ENCODE measurements at regions not wholly inside any gene's neighbourhood (a gene's known extent, or its start where the extent isn't known, plus 50 kb on each side); places are given as distances from the start of the nearest gene placed in this dataset.

DNA sequence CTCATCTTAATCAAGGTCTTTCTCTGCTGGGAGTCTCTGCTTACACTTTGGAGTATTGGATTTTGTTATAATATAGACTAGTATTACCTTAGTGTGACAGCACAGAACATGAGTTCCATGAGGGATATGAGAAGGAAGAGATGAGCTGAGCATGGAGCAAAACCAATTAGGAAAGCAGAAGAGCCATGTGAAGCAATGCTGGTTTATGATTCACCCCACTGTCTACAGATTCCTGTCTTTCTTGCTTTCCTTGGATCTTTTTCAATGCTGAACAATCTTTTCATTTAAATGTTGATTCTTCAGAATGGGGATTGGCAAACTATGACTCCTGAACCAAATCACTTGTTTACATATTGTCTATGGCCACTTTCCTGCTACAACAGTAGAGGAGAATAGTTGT, 70.4 kb upstream of the KITLG start:
- H4K91ac ChIP-seq (ENCODE audit: low read depth, low read length, poor library complexity), result no peak overlapping the region

DNA sequence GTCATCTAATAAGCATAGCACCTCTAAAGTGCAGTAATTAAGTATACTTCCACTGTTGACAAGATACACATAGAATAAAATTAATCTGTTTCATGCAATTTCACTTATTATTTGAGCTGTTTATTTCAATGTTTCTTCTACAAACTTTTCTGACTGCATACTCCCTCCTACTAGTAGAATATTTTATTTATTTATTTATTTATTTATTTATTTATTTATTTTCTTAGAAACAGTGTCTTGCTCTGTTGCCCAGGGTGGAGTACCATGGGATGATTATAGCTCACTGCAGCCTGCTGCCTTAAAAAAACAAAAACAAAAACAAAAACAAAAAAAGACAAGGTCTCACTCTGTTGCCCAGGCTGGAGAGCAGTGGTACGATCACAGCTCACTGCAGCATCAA, 68.4 kb upstream of the KITLG start:
- Histone ChIP-seq H3K36me3 (replicated peaks in 1 of 2; ENCODE audit: control insufficient read depth in 2 of 2, insufficient read depth in 2 of 2, low read length in 2 of 2) (no peaks in the 10 kb centered on the region), H3K4me1 (ENCODE audit: control insufficient read depth in 2 of 2, insufficient read depth in 1 of 2, low read depth in 1 of 2, low read length in 2 of 2) (no peaks in the 10 kb centered on the region), H3K27ac (replicated peaks; ENCODE audit: low read length) (no peak overlapping the region), H3K23ac (ENCODE audit: low read depth, low read length, poor library complexity) (no peak overlapping the region), H3K4me3 (ENCODE audit: low read length in 2 of 2) (no peak overlapping the region), H2BK5ac (ENCODE audit: low read length) (no peak overlapping the region), H4K8ac (ENCODE audit: low read depth, low read length) (no peak overlapping the region), H3K14ac (ENCODE audit: low read length) (no peak overlapping the region), H3K4me2 (ENCODE audit: insufficient read depth, low read length, poor library complexity, severe bottlenecking) (no peak overlapping the region), H3K27me3 (ENCODE audit: control insufficient read depth in 3 of 3, insufficient read depth in 3 of 3, low read depth in 1 of 3, low read length in 3 of 3) (no peaks in the 10 kb centered on the region), H3K9me3 (replicated peaks in 1 of 2; ENCODE audit: control insufficient read depth in 2 of 2, insufficient read depth in 1 of 2, low read depth in 1 of 2, low read length in 2 of 2) (no peaks in the 10 kb centered on the region), H4K91ac (ENCODE audit: low read depth, low read length, poor library complexity) (no peak overlapping the region), H3K4ac (ENCODE audit: low read length) (no peak overlapping the region), H2BK12ac (ENCODE audit: low read length) (no peak overlapping the region), H3K18ac (ENCODE audit: low read length) (no peak overlapping the region), H2BK120ac (ENCODE audit: low read depth, low read length) (no peak overlapping the region), H2AFZ (ENCODE audit: low read length) (no peak overlapping the region), H2BK15ac (ENCODE audit: low read length) (no peak overlapping the region), H3K9ac (ENCODE audit: low read depth, low read length, poor library complexity) (no peak overlapping the region), H3K79me1 (ENCODE audit: low read depth, low read length) (no peaks in the 10 kb centered on the region), H2AK5ac (ENCODE audit: low read depth, low read length) (no peak overlapping the region)
- no CpG with 5 or more reads among the region's 1 CpG for WGBS, 2 donors (ENCODE audit: extremely low coverage in 2 of 2, insufficient read length in 2 of 2, insufficient replicate concordance in 1 of 2)
- DNase-seq (ENCODE audit: low spot score), result no peak

More for the DNA sequence above, 70.4 kb upstream of the KITLG start:
- no peaks in the 10 kb centered on the region for H3K79me1 ChIP-seq (ENCODE audit: low read depth, low read length)
- H2BK12ac ChIP-seq (ENCODE audit: low read length), result no peak overlapping the region
- H3K4me1 ChIP-seq (ENCODE audit: control insufficient read depth in 2 of 2, insufficient read depth in 1 of 2, low read depth in 1 of 2, low read length in 2 of 2), result no peaks in the 10 kb centered on the region
- no peak overlapping the region for H3K9ac ChIP-seq (ENCODE audit: low read depth, low read length, poor library complexity)
- H3K4me2 ChIP-seq (ENCODE audit: insufficient read depth, low read length, poor library complexity, severe bottlenecking), result no peak overlapping the region
- no peak overlapping the region for H2BK120ac ChIP-seq (ENCODE audit: low read depth, low read length)
- H3K23ac ChIP-seq (ENCODE audit: low read depth, low read length, poor library complexity), result no peak overlapping the region
- no peak overlapping the region for H3K14ac ChIP-seq (ENCODE audit: low read length)
- H3K18ac ChIP-seq (ENCODE audit: low read length), result no peak overlapping the region
- H3K36me3 ChIP-seq (replicated peaks in 1 of 2; ENCODE audit: control insufficient read depth in 2 of 2, insufficient read depth in 2 of 2, low read length in 2 of 2), result no peaks in the 10 kb centered on the region
- DNase-seq (ENCODE audit: low spot score), result no peak
- no peak overlapping the region for H2AFZ ChIP-seq (ENCODE audit: low read length)
- H3K9me3 ChIP-seq (replicated peaks in 1 of 2; ENCODE audit: control insufficient read depth in 2 of 2, insufficient read depth in 1 of 2, low read depth in 1 of 2, low read length in 2 of 2), result no peaks in the 10 kb centered on the region
- no peak overlapping the region for H3K27ac ChIP-seq (replicated peaks; ENCODE audit: low read length)
- H2BK15ac ChIP-seq (ENCODE audit: low read length), result no peak overlapping the region
- H3K4me3 ChIP-seq (ENCODE audit: low read length in 2 of 2), result no peak overlapping the region
- no peak overlapping the region for H4K8ac ChIP-seq (ENCODE audit: low read depth, low read length)
- H3K27me3 ChIP-seq (ENCODE audit: control insufficient read depth in 3 of 3, insufficient read depth in 3 of 3, low read depth in 1 of 3, low read length in 3 of 3), result no peaks in the 10 kb centered on the region
- no peak overlapping the region for H3K4ac ChIP-seq (ENCODE audit: low read length)
- H2BK5ac ChIP-seq (ENCODE audit: low read length), result no peak overlapping the region
- no peak overlapping the region for H2AK5ac ChIP-seq (ENCODE audit: low read depth, low read length)

DNA sequence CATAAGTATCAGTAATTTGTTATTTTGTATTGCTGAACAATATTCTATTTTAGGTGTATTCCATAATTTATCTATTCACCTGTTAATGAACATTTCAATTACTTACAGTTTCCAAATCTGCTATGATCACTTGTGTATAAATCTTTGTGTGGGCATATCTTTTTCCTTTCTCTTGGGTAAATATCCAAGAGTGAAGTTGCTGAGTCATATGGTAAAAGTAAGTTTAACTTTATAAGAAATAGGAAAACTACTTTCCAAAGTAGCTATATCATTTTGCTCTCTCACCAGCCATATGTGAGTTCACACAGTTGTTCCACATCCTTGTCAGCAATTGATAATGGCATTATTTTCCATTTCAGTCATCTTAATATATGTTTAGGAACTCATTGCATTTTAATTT, 66.6 kb upstream of the KITLG start:
- no peak overlapping the region for H3K4me2 ChIP-seq (ENCODE audit: insufficient read depth, low read length, poor library complexity, severe bottlenecking)

DNA sequence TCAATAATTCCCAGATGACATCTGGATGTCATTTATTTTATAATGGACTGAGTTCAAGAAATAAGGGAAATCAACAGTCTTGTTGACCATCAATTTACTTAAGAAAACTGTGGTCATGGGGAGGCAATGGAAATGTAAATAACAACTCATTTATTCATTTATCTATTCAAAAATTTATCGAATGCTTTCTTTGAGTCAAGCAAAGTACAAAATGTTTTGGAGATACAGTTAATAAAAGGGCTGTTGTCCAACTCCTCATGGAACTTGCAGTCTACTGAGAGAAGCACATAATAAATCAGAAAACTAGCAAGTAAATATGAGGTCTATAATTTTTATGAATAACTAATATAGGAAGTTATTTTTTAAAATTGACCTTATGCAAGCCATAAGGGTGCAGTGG, 65.5 kb upstream of the KITLG start:
- Histone ChIP-seq H3K4me3 (ENCODE audit: low read length in 2 of 2) (no peak overlapping the region), H4K8ac (ENCODE audit: low read depth, low read length) (no peak overlapping the region), H2BK12ac (ENCODE audit: low read length) (no peak overlapping the region), H2BK120ac (ENCODE audit: low read depth, low read length) (no peak overlapping the region), H3K4me1 (ENCODE audit: control insufficient read depth in 2 of 2, insufficient read depth in 1 of 2, low read depth in 1 of 2, low read length in 2 of 2) (no peaks in the 10 kb centered on the region), H3K9ac (ENCODE audit: low read depth, low read length, poor library complexity) (no peak overlapping the region), H2BK5ac (ENCODE audit: low read length) (no peak overlapping the region), H3K23ac (ENCODE audit: low read depth, low read length, poor library complexity) (no peak overlapping the region), H3K4ac (ENCODE audit: low read length) (no peak overlapping the region), H3K4me2 (ENCODE audit: insufficient read depth, low read length, poor library complexity, severe bottlenecking) (no peak overlapping the region), H3K36me3 (replicated peaks in 1 of 2; ENCODE audit: control insufficient read depth in 2 of 2, insufficient read depth in 2 of 2, low read length in 2 of 2) (no peaks in the 10 kb centered on the region), H4K91ac (ENCODE audit: low read depth, low read length, poor library complexity) (no peak overlapping the region), H3K9me3 (replicated peaks in 1 of 2; ENCODE audit: control insufficient read depth in 2 of 2, insufficient read depth in 1 of 2, low read depth in 1 of 2, low read length in 2 of 2) (no peaks in the 10 kb centered on the region), H3K27ac (replicated peaks; ENCODE audit: low read length) (no peak overlapping the region), H3K79me1 (ENCODE audit: low read depth, low read length) (no peaks in the 10 kb centered on the region), H2AFZ (ENCODE audit: low read length) (no peak overlapping the region), H3K18ac (ENCODE audit: low read length) (no peak overlapping the region), H3K14ac (ENCODE audit: low read length) (no peak overlapping the region), H2AK5ac (ENCODE audit: low read depth, low read length) (no peak overlapping the region), H3K27me3 (ENCODE audit: control insufficient read depth in 3 of 3, insufficient read depth in 3 of 3, low read depth in 1 of 3, low read length in 3 of 3) (no peaks in the 10 kb centered on the region), H2BK15ac (ENCODE audit: low read length) (no peak overlapping the region)
- no peak for DNase-seq (ENCODE audit: low spot score)
- WGBS, 2 donors (ENCODE audit: extremely low coverage in 2 of 2, insufficient read length in 2 of 2, insufficient replicate concordance in 1 of 2), result no CpG with 5 or more reads among the region's 1 CpG

More for the DNA sequence above, 66.6 kb upstream of the KITLG start:
- H2AFZ ChIP-seq (ENCODE audit: low read length), result no peak overlapping the region
- no peaks in the 10 kb centered on the region for H3K36me3 ChIP-seq (replicated peaks in 1 of 2; ENCODE audit: control insufficient read depth in 2 of 2, insufficient read depth in 2 of 2, low read length in 2 of 2)
- no peak overlapping the region for H2BK5ac ChIP-seq (ENCODE audit: low read length)
- H3K9me3 ChIP-seq (replicated peaks in 1 of 2; ENCODE audit: control insufficient read depth in 2 of 2, insufficient read depth in 1 of 2, low read depth in 1 of 2, low read length in 2 of 2), result no peaks in the 10 kb centered on the region
- no peak overlapping the region for H3K18ac ChIP-seq (ENCODE audit: low read length)
- no peak overlapping the region for H3K9ac ChIP-seq (ENCODE audit: low read depth, low read length, poor library complexity)
- no peak overlapping the region for H2BK120ac ChIP-seq (ENCODE audit: low read depth, low read length)
- H3K27ac ChIP-seq (replicated peaks; ENCODE audit: low read length), result no peak overlapping the region
- no peak overlapping the region for H2BK12ac ChIP-seq (ENCODE audit: low read length)
- no peak overlapping the region for H2BK15ac ChIP-seq (ENCODE audit: low read length)
- no peaks in the 10 kb centered on the region for H3K79me1 ChIP-seq (ENCODE audit: low read depth, low read length)
- H3K14ac ChIP-seq (ENCODE audit: low read length), result no peak overlapping the region
- no peak overlapping the region for H3K23ac ChIP-seq (ENCODE audit: low read depth, low read length, poor library complexity)
- no peaks in the 10 kb centered on the region for H3K27me3 ChIP-seq (ENCODE audit: control insufficient read depth in 3 of 3, insufficient read depth in 3 of 3, low read depth in 1 of 3, low read length in 3 of 3)
- H2AK5ac ChIP-seq (ENCODE audit: low read depth, low read length), result no peak overlapping the region
- no peak overlapping the region for H4K8ac ChIP-seq (ENCODE audit: low read depth, low read length)
- no peak overlapping the region for H3K4ac ChIP-seq (ENCODE audit: low read length)
- H3K4me3 ChIP-seq (ENCODE audit: low read length in 2 of 2), result no peak overlapping the region
- no peaks in the 10 kb centered on the region for H3K4me1 ChIP-seq (ENCODE audit: control insufficient read depth in 2 of 2, insufficient read depth in 1 of 2, low read depth in 1 of 2, low read length in 2 of 2)
- no peak for DNase-seq (ENCODE audit: low spot score)
- H4K91ac ChIP-seq (ENCODE audit: low read depth, low read length, poor library complexity), result no peak overlapping the region

Data from neuronal stem cell (in vitro differentiated cells).